HEK293T (cell line): ENCODE measurements at regions not wholly inside any gene's neighbourhood (a gene's known extent, or its start where the extent isn't known, plus 50 kb on each side); places are given as distances from the start of the nearest gene placed in this dataset.

ENCODE experiments used
- CTBP1 ChIP-seq: fragments of 450-650 bp; IDR thresholded peaks from 2 replicates; pipeline ENCODE4 v1.6.1; 2016; ENCODE audit warnings: borderline replicate concordance
- FOXA1 ChIP-seq: fragments of 450-650 bp; IDR thresholded peaks from 2 replicates; pipeline ENCODE4 v1.6.1; 2016; ENCODE audit warnings: mild to moderate bottlenecking
- FOXK2 ChIP-seq: fragments of 450-650 bp; IDR thresholded peaks from 2 replicates; pipeline ENCODE4 v1.6.1; 2016; ENCODE audit warnings: mild to moderate bottlenecking
- FOXM1 ChIP-seq: fragments of 450-650 bp; IDR thresholded peaks from 2 replicates; pipeline ENCODE4 v1.6.1; 2017; ENCODE audit warnings: mild to moderate bottlenecking, borderline replicate concordance
- NFRKB ChIP-seq: fragments of 450-650 bp; IDR thresholded peaks from 2 replicates; pipeline ENCODE4 v1.6.1; 2016; ENCODE audit warnings: mild to moderate bottlenecking, moderate library complexity
- PKNOX1 ChIP-seq: fragments of 450-650 bp; IDR thresholded peaks from 2 replicates; pipeline ENCODE4 v1.6.1; 2016
- SP1 ChIP-seq: fragments of 450-650 bp; IDR thresholded peaks from 2 replicates; pipeline ENCODE4 v1.6.1; 2017
- TARDBP ChIP-seq: fragments of 450-650 bp; IDR thresholded peaks from 2 replicates; pipeline ENCODE4 v1.6.1; 2016

DNA sequence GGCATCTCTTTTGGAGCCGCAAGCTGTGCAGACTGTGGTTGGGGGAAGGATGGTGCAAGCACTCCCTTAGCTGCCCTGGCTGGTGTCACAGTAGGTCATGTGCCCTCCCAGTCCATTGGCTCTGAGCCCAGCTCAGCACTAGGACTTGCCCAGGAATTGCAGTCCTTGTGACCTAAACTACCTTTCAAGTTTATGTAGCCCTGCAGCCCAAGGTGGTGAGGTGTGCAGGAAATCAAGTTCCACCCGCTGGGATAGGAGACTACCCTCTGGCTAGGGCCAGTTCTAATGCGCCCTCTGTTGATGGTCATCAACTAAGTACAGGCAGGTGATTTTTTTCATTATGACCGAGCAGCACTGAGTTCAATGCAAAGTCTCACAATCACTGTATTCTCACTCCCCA lies 335.2 kb downstream of the UBE2NL start:
- no peak for TF ChIP-seq SP1
- no peak for TF ChIP-seq FOXA1
- no peak for TF ChIP-seq TARDBP
- TF ChIP-seq FOXM1, result no peak
- TF ChIP-seq FOXK2, result no peak
- no peak for TF ChIP-seq PKNOX1
- TF ChIP-seq NFRKB, result no peak
- no peak for TF ChIP-seq CTBP1
